NT2/D1 (cell line): ENCODE measurements at regions not wholly inside any gene's neighbourhood (a gene's known extent, or its start where the extent isn't known, plus 50 kb on each side); places are given as distances from the start of the nearest gene placed in this dataset.
"Not testable (repeated sequence)": the region's sequence is repeated elsewhere in the genome, so short reads cannot be mapped to it uniquely, and the experiment has no call there.

ENCODE experiments used
- DNase-seq: peaks from one replicate; pipeline ENCODE4 v3.0.0-alpha.2; 2011; ENCODE audit warnings: low read depth, low spot score
- H3K27me3 ChIP-seq: 2 replicates; pipeline ENCODE4 v1.6.0; 2011; ENCODE audit warnings: mild to moderate bottlenecking; ENCODE audit not compliant: insufficient read length, insufficient read depth
- H3K36me3 ChIP-seq: 2 replicates; pipeline ENCODE4 v1.6.1; 2011; ENCODE audit warnings: mild to moderate bottlenecking, low read length, mixed read lengths; ENCODE audit not compliant: insufficient read depth, insufficient read length
- H3K4me1 ChIP-seq: 2 replicates; pipeline ENCODE4 v1.5.1; 2011; ENCODE audit not compliant: insufficient read depth, insufficient read length
- H3K4me3 ChIP-seq: 2 replicates; pipeline ENCODE4 v1.5.1; 2011; ENCODE audit warnings: low read depth; ENCODE audit not compliant: insufficient read length
- H3K9ac ChIP-seq: 2 replicates; pipeline ENCODE4 v1.6.0; 2011; ENCODE audit warnings: low read depth; ENCODE audit not compliant: insufficient read length
- H3K9me3 ChIP-seq: 2 replicates; pipeline ENCODE4 v1.5.1; 2011; ENCODE audit warnings: mild to moderate bottlenecking, low read length; ENCODE audit not compliant: insufficient read depth
- SUZ12 ChIP-seq: IDR thresholded peaks from 2 replicates; pipeline ENCODE4 v1.6.1; 2011; ENCODE audit not compliant: insufficient read length, insufficient read depth; ENCODE audit errors: extremely low read depth
- YY1 ChIP-seq: IDR thresholded peaks from 2 replicates; pipeline ENCODE4 v1.6.1; 2011; ENCODE audit not compliant: insufficient read length, insufficient read depth
- ZNF274 ChIP-seq: IDR thresholded peaks from 2 replicates; pipeline ENCODE4 v1.6.1; 2011; ENCODE audit warnings: mild to moderate bottlenecking, low read depth, low read length

DNA sequence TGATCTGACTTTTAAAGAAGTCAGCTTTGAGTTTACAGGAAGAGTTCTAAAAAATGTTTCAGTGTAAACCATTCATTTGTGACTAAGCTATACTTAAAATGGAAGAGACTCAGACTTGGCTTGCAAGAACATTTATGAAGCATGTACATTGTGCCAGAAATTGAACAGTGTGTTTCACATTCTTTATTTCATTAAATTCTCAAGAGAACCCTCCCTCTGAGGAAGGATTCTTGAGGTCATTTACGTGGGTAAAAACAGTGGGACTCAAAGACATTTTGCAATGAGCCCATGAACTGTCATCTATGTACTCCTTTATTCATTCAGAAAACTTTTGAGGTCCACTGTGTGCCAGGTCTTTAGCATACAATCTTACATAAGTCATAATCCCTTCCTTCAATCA lies 143.6 kb upstream of the ZNF521 start:
- no peak for DNase-seq
- no peaks in the 10 kb centered on the region for H3K4me1 ChIP-seq
- no peaks in the 10 kb centered on the region for H3K27me3 ChIP-seq
- no peak overlapping the region for H3K9ac ChIP-seq
- H3K4me3 ChIP-seq, result no peak overlapping the region
- TF ChIP-seq SUZ12 (no peak), YY1 (no peak), ZNF274 (no peak)
- no peaks in the 10 kb centered on the region for H3K9me3 ChIP-seq
- no peaks in the 10 kb centered on the region for H3K36me3 ChIP-seq

DNA sequence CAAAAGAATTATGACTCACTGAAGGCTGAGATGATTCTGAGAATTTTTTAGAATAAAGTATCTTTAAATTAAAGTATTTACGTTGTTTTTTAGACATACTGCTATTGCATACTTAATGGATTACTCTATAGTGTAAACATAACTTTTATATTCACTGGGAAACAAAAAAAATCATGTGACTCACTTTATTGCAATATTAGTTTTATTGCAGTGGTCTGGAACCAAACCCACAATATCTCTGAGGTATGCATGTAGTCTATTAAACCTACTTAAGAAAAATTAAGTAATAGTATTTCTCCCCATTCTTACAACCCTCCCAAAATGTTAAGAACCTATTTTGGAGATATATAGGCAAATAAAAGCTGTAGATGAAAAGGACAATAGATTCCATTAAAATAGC lies 142.9 kb upstream of the ZNF521 start:
- TF ChIP-seq YY1 (no peak), SUZ12 (no peak), ZNF274 (no peak)
- no peaks in the 10 kb centered on the region for H3K36me3 ChIP-seq
- H3K9ac ChIP-seq, result no peak overlapping the region
- H3K4me1 ChIP-seq, result no peaks in the 10 kb centered on the region
- no peaks in the 10 kb centered on the region for H3K9me3 ChIP-seq
- no peak overlapping the region for H3K4me3 ChIP-seq
- DNase-seq, result no peak
- no peaks in the 10 kb centered on the region for H3K27me3 ChIP-seq

DNA sequence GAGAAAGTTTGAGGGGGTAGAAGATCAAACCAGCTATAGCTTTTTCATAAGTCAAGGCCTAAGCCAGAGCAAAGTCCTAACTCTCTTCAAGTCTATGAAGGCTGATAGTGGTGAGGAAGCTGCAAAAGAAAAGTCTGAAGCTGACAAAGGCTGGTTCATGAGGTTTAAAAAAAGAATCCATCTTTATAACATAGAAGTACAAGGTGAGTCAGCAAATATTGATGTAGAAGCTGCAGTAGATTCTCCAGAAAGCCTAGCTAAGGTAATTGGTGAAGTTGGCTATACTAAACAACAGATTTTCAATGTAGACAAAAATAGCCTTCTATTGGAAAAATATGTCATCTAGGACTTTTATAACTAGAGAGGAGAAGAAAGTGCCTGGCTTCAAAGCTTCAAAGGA lies 141.4 kb upstream of the ZNF521 start:
- Histone ChIP-seq H3K9me3 (no peaks in the 10 kb centered on the region), H3K9ac (no peak overlapping the region), H3K36me3 (no peaks in the 10 kb centered on the region), H3K4me3 (no peak overlapping the region), H3K27me3 (no peaks in the 10 kb centered on the region), H3K4me1 (no peaks in the 10 kb centered on the region)
- no peak for TF ChIP-seq SUZ12
- DNase-seq, result no peak

DNA sequence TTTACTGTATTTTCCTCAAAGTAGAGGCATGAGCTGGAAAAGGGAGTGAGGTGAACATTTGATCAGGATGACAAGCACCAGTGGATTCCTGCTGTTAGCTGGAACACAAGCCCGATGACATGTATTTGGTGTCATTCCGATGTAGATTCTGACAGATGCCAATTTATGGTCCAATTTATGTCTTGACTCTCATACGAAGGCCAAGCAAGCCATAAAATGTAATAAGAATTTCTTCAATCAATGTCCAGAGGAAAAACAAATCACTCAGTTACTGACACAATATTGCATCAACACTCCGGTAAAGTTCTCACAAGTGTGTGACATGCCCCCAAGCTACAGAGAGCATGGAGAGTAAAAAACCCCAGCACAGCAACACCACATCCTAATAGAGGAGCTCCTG lies 138.3 kb upstream of the ZNF521 start:
- H3K9ac ChIP-seq, result no peak overlapping the region
- H3K36me3 ChIP-seq, result no peaks in the 10 kb centered on the region
- no peak overlapping the region for H3K4me3 ChIP-seq
- TF ChIP-seq SUZ12, result no peak
- TF ChIP-seq ZNF274, result no peak
- no peak for TF ChIP-seq YY1
- no peaks in the 10 kb centered on the region for H3K4me1 ChIP-seq
- H3K27me3 ChIP-seq, result no peaks in the 10 kb centered on the region
- no peak for DNase-seq
- no peaks in the 10 kb centered on the region for H3K9me3 ChIP-seq

DNA sequence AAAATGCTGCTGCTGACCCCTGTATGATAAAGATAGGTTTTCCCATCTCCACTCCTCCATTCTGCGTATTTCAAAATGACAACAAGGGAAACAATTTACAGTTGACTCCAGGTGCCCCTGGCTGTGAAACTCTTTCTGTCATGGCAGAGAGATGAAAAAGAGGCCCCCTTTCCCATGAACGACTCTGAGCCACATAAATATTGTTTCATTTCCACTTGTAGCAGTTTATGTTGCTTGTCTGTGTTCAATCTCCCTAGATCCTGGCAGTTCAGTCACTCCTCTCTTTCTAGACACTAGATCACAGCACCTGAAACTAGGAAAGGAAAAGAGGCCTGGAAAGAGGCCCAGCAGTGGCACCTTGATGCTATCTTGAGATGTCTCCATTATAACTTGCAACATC lies 121.0 kb upstream of the ZNF521 start:
- H3K36me3 ChIP-seq, result no peaks in the 10 kb centered on the region
- no peak for TF ChIP-seq SUZ12
- TF ChIP-seq YY1, result no peak
- TF ChIP-seq ZNF274, result no peak
- H3K4me3 ChIP-seq, result no peak overlapping the region
- no peaks in the 10 kb centered on the region for H3K4me1 ChIP-seq
- no peaks in the 10 kb centered on the region for H3K9me3 ChIP-seq
- no peak for DNase-seq
- no peak overlapping the region for H3K9ac ChIP-seq
- H3K27me3 ChIP-seq, result no peaks in the 10 kb centered on the region

DNA sequence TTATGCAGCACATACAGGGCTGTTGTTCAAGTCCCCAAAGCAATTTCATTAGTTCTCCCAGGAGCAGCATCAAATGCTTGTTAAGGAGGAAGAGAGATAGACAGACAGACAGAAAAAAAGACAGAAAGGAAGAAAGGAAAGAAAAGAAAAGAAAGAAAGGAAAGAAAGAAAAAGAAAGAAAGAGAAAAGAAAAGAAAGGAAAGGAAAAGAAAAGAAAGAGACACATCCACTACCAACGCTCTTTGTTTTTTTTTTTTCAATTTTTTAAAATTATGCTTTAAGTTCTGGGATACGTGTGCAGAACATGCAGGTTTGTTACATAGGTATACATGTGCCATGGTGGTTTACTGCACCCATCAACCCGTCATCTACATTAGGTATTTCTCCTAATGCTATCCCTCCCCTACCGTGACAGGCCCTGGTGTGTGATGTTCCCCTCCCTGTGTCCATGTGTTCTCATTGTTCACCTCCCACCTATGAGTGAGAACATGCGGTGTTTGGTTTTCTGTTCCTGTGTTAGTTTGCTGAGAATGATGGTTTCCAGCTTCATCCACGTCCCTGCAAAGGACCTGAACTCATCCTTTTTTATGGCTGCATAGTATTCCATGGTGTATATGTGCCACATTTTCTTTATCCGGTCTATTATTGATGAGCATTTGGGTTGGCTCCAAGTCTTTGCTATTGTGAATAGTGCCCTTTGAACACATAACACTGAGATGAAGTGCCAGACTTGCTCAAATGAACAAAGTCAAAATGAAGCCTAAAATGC lies 119.0 kb upstream of the ZNF521 start:
- H3K27me3 ChIP-seq, H3K9me3 ChIP-seq, H3K4me3 ChIP-seq, H3K36me3 ChIP-seq, H3K9ac ChIP-seq, H3K4me1 ChIP-seq, DNase-seq: not testable (repeated sequence)

DNA sequence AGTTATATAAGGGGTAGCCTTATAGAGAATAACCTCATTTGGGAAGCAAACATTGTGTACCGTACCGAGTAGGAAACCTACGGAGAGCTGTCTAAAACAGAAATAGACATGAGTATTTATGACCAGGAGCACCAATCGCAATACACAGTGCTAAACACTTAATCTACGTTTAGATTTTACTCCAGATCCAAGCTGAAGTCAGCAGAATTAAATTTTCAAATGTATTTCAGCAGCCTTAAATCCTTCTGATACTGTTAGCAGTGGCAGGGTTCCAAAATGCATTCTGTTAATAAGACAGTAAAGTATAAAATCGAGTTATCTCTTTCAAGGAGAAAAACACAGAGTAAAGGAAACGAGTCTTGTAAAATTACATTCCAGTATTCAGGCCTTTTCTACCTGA lies 118.1 kb upstream of the ZNF521 start:
- no peak for TF ChIP-seq ZNF274
- no peak for TF ChIP-seq YY1
- TF ChIP-seq SUZ12, result no peak
- Histone ChIP-seq H3K27me3 (no peaks in the 10 kb centered on the region), H3K9me3 (no peaks in the 10 kb centered on the region), H3K36me3 (no peaks in the 10 kb centered on the region), H3K4me1 (no peaks in the 10 kb centered on the region), H3K4me3 (no peak overlapping the region), H3K9ac (no peak overlapping the region)
- no peak for DNase-seq

DNA sequence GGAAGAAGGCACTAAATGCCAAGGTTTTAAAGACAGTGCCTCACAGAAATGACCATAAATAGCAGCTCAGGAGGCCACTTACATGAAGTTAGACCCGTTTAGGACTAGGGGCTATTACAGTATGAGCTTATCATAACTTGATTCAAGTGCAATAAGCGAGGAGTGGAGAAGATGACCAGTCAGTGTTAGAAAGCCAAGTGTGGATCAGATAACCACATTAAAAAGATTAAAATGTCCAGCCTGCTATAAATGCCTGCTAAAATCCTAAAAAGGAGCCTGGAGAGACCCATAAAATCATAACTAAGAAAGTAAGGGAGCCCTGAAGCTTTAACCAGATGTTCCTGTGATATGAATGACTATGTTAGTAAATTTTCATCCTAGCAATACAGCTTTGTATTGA lies 117.5 kb upstream of the ZNF521 start:
- no peaks in the 10 kb centered on the region for H3K9me3 ChIP-seq
- TF ChIP-seq ZNF274, result no peak
- TF ChIP-seq SUZ12, result no peak
- TF ChIP-seq YY1, result no peak
- no peaks in the 10 kb centered on the region for H3K36me3 ChIP-seq
- H3K27me3 ChIP-seq, result no peaks in the 10 kb centered on the region
- H3K9ac ChIP-seq, result no peak overlapping the region
- no peak overlapping the region for H3K4me3 ChIP-seq
- DNase-seq, result no peak
- H3K4me1 ChIP-seq, result no peaks in the 10 kb centered on the region
